SK-N-SH (cell line): ENCODE measurements at regions not wholly inside any gene's neighbourhood (a gene's known extent, or its start where the extent isn't known, plus 50 kb on each side); places are given as distances from the start of the nearest gene placed in this dataset.

Source experiments
- CTCF ChIA-PET: fragments of 300-600, 350-600 bp; formaldehyde crosslinking; extraction: SDS; loops from one replicate; lab custom pipeline; 2021; lab: Yijun Ruan, JAX
- POLR2A ChIA-PET: fragments of 350-600 bp; sonication (Branson Sonifier 250); formaldehyde crosslinking; extraction: SDS; loops from one replicate; lab custom pipeline; 2020; ENCODE audit warnings: antibody characterized with exemption, inconsistent platforms; lab: Yijun Ruan, JAX
- DNase-seq: peaks from one replicate; pipeline ENCODE4 v3.0.0; 2012
- H2AFZ ChIP-seq: fragments of 200-600 bp; sonication (generic); 2 replicates; pipeline ENCODE4 v1.8.1; 2016; ENCODE audit warnings: antibody characterized with exemption, mild to moderate bottlenecking, low read depth
- H3F3A ChIP-seq: fragments of 200-600 bp; sonication (generic); replicated peaks from 2 replicates; pipeline ENCODE3; 2016; ENCODE audit warnings: antibody characterized with exemption, mild to moderate bottlenecking; ENCODE audit not compliant: insufficient read depth
- H3K27ac ChIP-seq, 2 experiments: fragments of 200-500 bp in 1 of 2; fragments of 200-600 bp in 1 of 2; sonication (Bioruptor generic) in 1 of 2; sonication (generic), shearing (Covaris generic) in 1 of 2; 2 replicates each; pipeline versions ENCODE4 v1.5.1 to v1.6.1; 2014 to 2016; ENCODE audit warnings: low read depth in 2 of 2, inconsistent platforms in 1 of 2, low read length in 1 of 2, mild to moderate bottlenecking in 1 of 2, mixed read lengths in 1 of 2
- H3K27me3 ChIP-seq: fragments of 200-600 bp; sonication (generic), shearing (Covaris generic); 2 replicates; pipeline ENCODE4 v1.6.1; 2016; ENCODE audit warnings: mixed run types; ENCODE audit not compliant: insufficient read depth
- H3K36me3 ChIP-seq, 2 experiments: fragments of 200-500 bp in 1 of 2; fragments of 200-600 bp in 1 of 2; sonication (Bioruptor generic) in 1 of 2; sonication (generic) in 1 of 2; replicated peaks in 1 of 2; 2 replicates each; pipeline versions ENCODE3 to v1.5.1; 2014 to 2016; ENCODE audit warnings: low read length in 1 of 2, mild to moderate bottlenecking in 1 of 2; ENCODE audit not compliant: insufficient read depth in 2 of 2, control insufficient read depth in 1 of 2
- H3K4me1 ChIP-seq, 2 experiments: fragments of 200-500 bp in 1 of 2; fragments of 200-600 bp in 1 of 2; sonication (Bioruptor generic) in 1 of 2; sonication (generic), shearing (Covaris generic) in 1 of 2; 2 replicates each; pipeline versions ENCODE4 v1.5.1 to v1.6.1; 2014 to 2016; ENCODE audit warnings: low read depth in 1 of 2, low read length in 1 of 2, mixed run types in 1 of 2; ENCODE audit not compliant: insufficient read depth in 2 of 2, control insufficient read depth in 1 of 2
- H3K4me2 ChIP-seq: fragments of 200-600 bp; sonication (generic), shearing (Covaris generic); 2 replicates; pipeline ENCODE4 v1.6.1; 2017; ENCODE audit warnings: mixed run types
- H3K4me3 ChIP-seq, 2 experiments: fragments of 200-500 bp in 1 of 2; fragments of 200-600 bp in 1 of 2; sonication (Bioruptor generic) in 1 of 2; sonication (generic), shearing (Covaris generic) in 1 of 2; 2 replicates each; pipeline versions ENCODE4 v1.5.1 to v1.8.1; 2014 to 2016; ENCODE audit warnings: low read depth in 2 of 2, inconsistent platforms in 1 of 2, low read length in 1 of 2, mild to moderate bottlenecking in 1 of 2, mixed read lengths in 1 of 2, moderate library complexity in 1 of 2
- H3K79me2 ChIP-seq: fragments of 200-600 bp; sonication (generic); 2 replicates; pipeline ENCODE4 v1.8.1; 2017; ENCODE audit warnings: mild to moderate bottlenecking; ENCODE audit not compliant: insufficient read depth
- H3K9ac ChIP-seq: fragments of 200-600 bp; sonication (generic); 2 replicates; pipeline ENCODE4 v1.6.1; 2017; ENCODE audit warnings: mixed run types
- H3K9me2 ChIP-seq: fragments of 200-600 bp; sonication (generic); 2 replicates; pipeline ENCODE4 v1.6.1; 2017; ENCODE audit warnings: mixed run types
- H3K9me3 ChIP-seq: fragments of 200-600 bp; sonication (generic); 2 replicates; pipeline ENCODE4 v1.6.1; 2017; ENCODE audit warnings: mixed run types, mild to moderate bottlenecking, moderate library complexity
- H4K20me1 ChIP-seq: fragments of 200-600 bp; sonication (generic); 2 replicates; pipeline ENCODE4 v1.6.1; 2017; ENCODE audit warnings: mild to moderate bottlenecking, mixed run types; ENCODE audit not compliant: insufficient read depth
- CHD2 ChIP-seq: fragments of 150-350 bp; IDR thresholded peaks from 2 replicates; pipeline ENCODE4 v1.6.1; 2018; ENCODE audit warnings: low read length; ENCODE audit not compliant: partially characterized antibody
- EP300 ChIP-seq, 2 experiments: IDR thresholded peaks; 2 replicates each; pipeline versions ENCODE4 v1.4.0 to v1.6.1; 2012; ENCODE audit warnings: borderline replicate concordance in 1 of 2, low read depth in 1 of 2, low read length in 1 of 2
- GATA2 ChIP-seq: sonication (generic); formaldehyde crosslinking; IDR thresholded peaks from 2 replicates; pipeline ENCODE4 v1.5.0; 2020; ENCODE audit warnings: mild to moderate bottlenecking, missing genetic modification reagents
- NRF1 ChIP-seq: IDR thresholded peaks from 2 replicates; pipeline ENCODE4 v1.6.1; 2012; ENCODE audit warnings: low read depth, mild to moderate bottlenecking, low read length
- POLR2AphosphoS5 ChIP-seq: IDR thresholded peaks from 2 replicates; pipeline ENCODE4 v1.6.1; 2012; ENCODE audit warnings: low read depth, low read length
- RXRA ChIP-seq: IDR thresholded peaks from 2 replicates; pipeline ENCODE4 v1.4.0; 2012; ENCODE audit warnings: low read depth, mild to moderate bottlenecking, borderline replicate concordance
- SIN3A ChIP-seq: IDR thresholded peaks from 2 replicates; pipeline ENCODE4 v1.6.1; 2012; ENCODE audit warnings: low read depth, mild to moderate bottlenecking, low read length, moderate library complexity, borderline replicate concordance
- SMC3 ChIP-seq: IDR thresholded peaks from 2 replicates; pipeline ENCODE4 v1.6.1; 2012; ENCODE audit warnings: low read depth, low read length, improper control_type of control experiment
- TAF1 ChIP-seq: IDR thresholded peaks from 2 replicates; pipeline ENCODE4 v1.6.1; 2012; ENCODE audit warnings: low read depth, mild to moderate bottlenecking, low read length, moderate library complexity, borderline replicate concordance
- TEAD4 ChIP-seq: IDR thresholded peaks from 2 replicates; pipeline ENCODE4 v1.4.0; 2012; ENCODE audit warnings: mild to moderate bottlenecking, borderline replicate concordance; ENCODE audit not compliant: insufficient read depth
- YY1 ChIP-seq: IDR thresholded peaks from 2 replicates; pipeline ENCODE4 v1.4.0; 2012; ENCODE audit warnings: low read depth, mild to moderate bottlenecking
- WGBS: methylation state at CpG from one replicate; pipeline ENCODE4 v1.1.6; 2017; ENCODE audit warnings: low lambda C conversion rate; 5-methylcytosine and 5-hydroxymethylcytosine counted together
- TF ChIP-seq, protein P1 (sequence below): fragments of 150-350 bp; IDR thresholded peaks from 2 replicates; pipeline ENCODE4 v1.6.1; 2016; ENCODE audit warnings: mild to moderate bottlenecking, low read depth, low read length
- TF ChIP-seq, protein P2 (sequence below): fragments of 150-350 bp; IDR thresholded peaks from 2 replicates; pipeline ENCODE4 v1.6.1; 2017; ENCODE audit warnings: antibody characterized with exemption, low read length, low read depth, borderline replicate concordance
- TF ChIP-seq, protein P3 (sequence below): IDR thresholded peaks from 2 replicates; pipeline ENCODE4 v1.4.0; 2012; ENCODE audit warnings: low read depth, borderline replicate concordance

DNA sequence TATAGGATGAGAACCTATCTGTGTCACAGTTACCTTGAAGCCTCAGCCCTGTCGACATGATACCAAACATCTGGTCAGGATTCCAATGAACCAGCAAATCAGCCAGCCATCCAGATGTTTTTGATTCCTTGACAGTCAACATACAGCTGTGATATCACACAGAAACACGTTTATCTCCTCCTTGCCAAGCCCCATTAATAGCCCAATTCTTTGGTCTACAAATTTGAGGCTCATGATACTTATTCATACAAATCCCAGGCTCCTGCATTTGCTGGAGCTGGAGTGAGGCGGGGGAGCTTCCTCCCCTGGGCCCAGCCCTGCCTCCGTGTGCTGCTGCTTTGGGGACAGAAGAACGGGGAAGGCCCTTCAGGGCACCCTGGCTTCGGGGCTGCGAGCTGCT lies 611.6 kb upstream of the SALL3 start:
- Histone ChIP-seq H4K20me1 (no peaks in the 10 kb centered on the region), H3K4me1 (no peaks in the 10 kb centered on the region), H3K9me2 (no peaks in the 10 kb centered on the region), H3K4me3 (no peak overlapping the region), H3K9ac (no peak overlapping the region), H2AFZ (no peak overlapping the region), H3K27ac (no peak overlapping the region), H3K27me3 (peaks cover 16% of the 10 kb centered on the region; the same call in 1 of the 2 replicates), H3K79me2 (no peaks in the 10 kb centered on the region), H3K9me3 (no peaks in the 10 kb centered on the region), H3F3A (no peaks in the 10 kb centered on the region)
- WGBS, result 0% methylated on average over 3 of the region's 7 CpGs
- ChIA-PET POLR2A (no interaction called here), CTCF (no interaction called here)
- no peak for DNase-seq
- no peak for TF ChIP-seq SMC3
- no peak for TF ChIP-seq POLR2AphosphoS5
- no peak for TF ChIP-seq GATA2 (CRISPR knock-in tag)
- TF ChIP-seq, protein P1, sequence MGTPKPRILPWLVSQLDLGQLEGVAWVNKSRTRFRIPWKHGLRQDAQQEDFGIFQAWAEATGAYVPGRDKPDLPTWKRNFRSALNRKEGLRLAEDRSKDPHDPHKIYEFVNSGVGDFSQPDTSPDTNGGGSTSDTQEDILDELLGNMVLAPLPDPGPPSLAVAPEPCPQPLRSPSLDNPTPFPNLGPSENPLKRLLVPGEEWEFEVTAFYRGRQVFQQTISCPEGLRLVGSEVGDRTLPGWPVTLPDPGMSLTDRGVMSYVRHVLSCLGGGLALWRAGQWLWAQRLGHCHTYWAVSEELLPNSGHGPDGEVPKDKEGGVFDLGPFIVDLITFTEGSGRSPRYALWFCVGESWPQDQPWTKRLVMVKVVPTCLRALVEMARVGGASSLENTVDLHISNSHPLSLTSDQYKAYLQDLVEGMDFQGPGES, result no peak
- no peak for TF ChIP-seq NRF1
- TF ChIP-seq EP300 (IDR thresholded peaks at IDR 0.05; ENCODE audit: borderline replicate concordance in 1 of 2, low read depth in 1 of 2, low read length in 1 of 2), result no peak
- TF ChIP-seq, all 33 proteins: peak for 0
- Histone ChIP-seq H3K4me2 (no peak overlapping the region), H3K36me3 (no peaks in the 10 kb centered on the region)

DNA sequence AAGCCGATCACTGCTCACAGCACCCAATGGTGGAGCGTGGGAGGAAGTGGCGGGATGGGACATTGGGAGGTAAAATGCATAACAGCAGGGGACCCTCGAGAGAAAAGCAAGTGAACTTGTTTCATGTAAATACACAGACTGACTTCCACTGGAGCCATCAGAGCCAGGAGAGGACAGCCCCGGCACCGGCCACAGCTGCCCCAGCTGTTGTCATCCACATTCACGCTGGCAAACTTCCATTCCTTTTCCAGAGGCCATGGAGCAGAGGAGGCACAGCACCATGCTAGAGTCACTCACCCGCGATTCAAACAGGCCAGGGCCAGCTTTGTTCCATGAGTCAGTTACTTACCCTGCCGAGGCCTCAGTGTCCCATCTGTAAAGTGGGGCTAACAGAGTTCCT lies 610.9 kb upstream of the SALL3 start:
- H3K9me2 ChIP-seq, result no peaks in the 10 kb centered on the region
- TF ChIP-seq SIN3A, result no peak
- TF ChIP-seq, protein P2, sequence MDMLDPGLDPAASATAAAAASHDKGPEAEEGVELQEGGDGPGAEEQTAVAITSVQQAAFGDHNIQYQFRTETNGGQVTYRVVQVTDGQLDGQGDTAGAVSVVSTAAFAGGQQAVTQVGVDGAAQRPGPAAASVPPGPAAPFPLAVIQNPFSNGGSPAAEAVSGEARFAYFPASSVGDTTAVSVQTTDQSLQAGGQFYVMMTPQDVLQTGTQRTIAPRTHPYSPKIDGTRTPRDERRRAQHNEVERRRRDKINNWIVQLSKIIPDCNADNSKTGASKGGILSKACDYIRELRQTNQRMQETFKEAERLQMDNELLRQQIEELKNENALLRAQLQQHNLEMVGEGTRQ, result no peak
- no peak overlapping the region for H2AFZ ChIP-seq
- 17% methylated on average over 5 of the region's 10 CpGs for WGBS
- POLR2A ChIA-PET, result no interaction called here
- no peaks in the 10 kb centered on the region for H3K36me3 ChIP-seq
- H3K9me3 ChIP-seq, result no peaks in the 10 kb centered on the region
- H3K79me2 ChIP-seq, result no peaks in the 10 kb centered on the region
- H3K4me3 ChIP-seq, result no peak overlapping the region
- H3F3A ChIP-seq, result no peaks in the 10 kb centered on the region
- peaks cover 10% of the 10 kb centered on the region; the same call in 1 of the 2 replicates for H3K27me3 ChIP-seq
- H3K4me2 ChIP-seq, result no peak overlapping the region
- DNase-seq, result no peak
- H3K4me1 ChIP-seq, result no peaks in the 10 kb centered on the region
- CTCF ChIA-PET, result no interaction called here
- no peak overlapping the region for H3K27ac ChIP-seq
- no peak overlapping the region for H3K9ac ChIP-seq
- no peaks in the 10 kb centered on the region for H4K20me1 ChIP-seq

DNA sequence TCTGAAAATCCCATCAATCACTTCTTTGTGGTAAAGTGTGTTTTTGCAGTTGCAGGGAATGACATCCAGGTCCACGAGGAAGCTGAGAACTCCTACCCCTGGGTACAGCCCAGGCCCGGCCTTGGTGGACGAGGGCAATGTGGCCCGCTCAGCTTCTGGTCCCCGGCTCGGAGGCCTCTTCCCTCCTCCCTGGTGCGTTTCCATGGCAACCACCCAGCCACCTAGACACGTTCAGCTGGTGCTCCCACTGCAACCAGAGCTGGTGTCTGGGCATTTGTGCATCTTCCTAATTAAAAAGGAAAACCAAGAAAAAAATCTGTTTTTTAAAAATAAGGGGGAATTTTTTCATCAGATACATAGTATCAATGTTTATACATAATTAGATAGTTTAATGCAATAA lies 603.6 kb upstream of the SALL3 start:
- 0% methylated on average over 4 of the region's 8 CpGs for WGBS
- CTCF ChIA-PET, result no interaction called here
- H3K27ac ChIP-seq, result no peak overlapping the region
- TF ChIP-seq, protein P3, sequence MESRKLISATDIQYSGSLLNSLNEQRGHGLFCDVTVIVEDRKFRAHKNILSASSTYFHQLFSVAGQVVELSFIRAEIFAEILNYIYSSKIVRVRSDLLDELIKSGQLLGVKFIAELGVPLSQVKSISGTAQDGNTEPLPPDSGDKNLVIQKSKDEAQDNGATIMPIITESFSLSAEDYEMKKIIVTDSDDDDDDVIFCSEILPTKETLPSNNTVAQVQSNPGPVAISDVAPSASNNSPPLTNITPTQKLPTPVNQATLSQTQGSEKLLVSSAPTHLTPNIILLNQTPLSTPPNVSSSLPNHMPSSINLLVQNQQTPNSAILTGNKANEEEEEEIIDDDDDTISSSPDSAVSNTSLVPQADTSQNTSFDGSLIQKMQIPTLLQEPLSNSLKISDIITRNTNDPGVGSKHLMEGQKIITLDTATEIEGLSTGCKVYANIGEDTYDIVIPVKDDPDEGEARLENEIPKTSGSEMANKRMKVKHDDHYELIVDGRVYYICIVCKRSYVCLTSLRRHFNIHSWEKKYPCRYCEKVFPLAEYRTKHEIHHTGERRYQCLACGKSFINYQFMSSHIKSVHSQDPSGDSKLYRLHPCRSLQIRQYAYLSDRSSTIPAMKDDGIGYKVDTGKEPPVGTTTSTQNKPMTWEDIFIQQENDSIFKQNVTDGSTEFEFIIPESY, result no peak
- no peak for TF ChIP-seq NRF1
- no peak for TF ChIP-seq CHD2
- TF ChIP-seq EP300 (IDR thresholded peaks at IDR 0.05; ENCODE audit: borderline replicate concordance in 1 of 2, low read depth in 1 of 2, low read length in 1 of 2), result no peak
- no peak for TF ChIP-seq RXRA
- no peak for TF ChIP-seq YY1
- TF ChIP-seq TAF1, result no peak
- no peak for TF ChIP-seq TEAD4

More for the DNA sequence above, 603.6 kb upstream of the SALL3 start:
- Histone ChIP-seq H3K36me3 (no peaks in the 10 kb centered on the region), H3K27me3 (no peaks in the 10 kb centered on the region), H3K79me2 (no peaks in the 10 kb centered on the region), H2AFZ (no peak overlapping the region), H3F3A (no peaks in the 10 kb centered on the region), H3K4me1 (no peaks in the 10 kb centered on the region), H3K4me2 (no peak overlapping the region), H3K4me3 (no peak overlapping the region), H3K9me2 (no peaks in the 10 kb centered on the region), H3K9me3 (no peaks in the 10 kb centered on the region), H4K20me1 (no peaks in the 10 kb centered on the region), H3K9ac (no peak overlapping the region)
- POLR2A ChIA-PET, result no interaction called here
- no peak for DNase-seq
